ENCODE measurements at regions not wholly inside any gene's neighbourhood (a gene's known extent, or its start where the extent isn't known, plus 50 kb on each side); places are given as distances from the start of the nearest gene placed in this dataset.

DNA sequence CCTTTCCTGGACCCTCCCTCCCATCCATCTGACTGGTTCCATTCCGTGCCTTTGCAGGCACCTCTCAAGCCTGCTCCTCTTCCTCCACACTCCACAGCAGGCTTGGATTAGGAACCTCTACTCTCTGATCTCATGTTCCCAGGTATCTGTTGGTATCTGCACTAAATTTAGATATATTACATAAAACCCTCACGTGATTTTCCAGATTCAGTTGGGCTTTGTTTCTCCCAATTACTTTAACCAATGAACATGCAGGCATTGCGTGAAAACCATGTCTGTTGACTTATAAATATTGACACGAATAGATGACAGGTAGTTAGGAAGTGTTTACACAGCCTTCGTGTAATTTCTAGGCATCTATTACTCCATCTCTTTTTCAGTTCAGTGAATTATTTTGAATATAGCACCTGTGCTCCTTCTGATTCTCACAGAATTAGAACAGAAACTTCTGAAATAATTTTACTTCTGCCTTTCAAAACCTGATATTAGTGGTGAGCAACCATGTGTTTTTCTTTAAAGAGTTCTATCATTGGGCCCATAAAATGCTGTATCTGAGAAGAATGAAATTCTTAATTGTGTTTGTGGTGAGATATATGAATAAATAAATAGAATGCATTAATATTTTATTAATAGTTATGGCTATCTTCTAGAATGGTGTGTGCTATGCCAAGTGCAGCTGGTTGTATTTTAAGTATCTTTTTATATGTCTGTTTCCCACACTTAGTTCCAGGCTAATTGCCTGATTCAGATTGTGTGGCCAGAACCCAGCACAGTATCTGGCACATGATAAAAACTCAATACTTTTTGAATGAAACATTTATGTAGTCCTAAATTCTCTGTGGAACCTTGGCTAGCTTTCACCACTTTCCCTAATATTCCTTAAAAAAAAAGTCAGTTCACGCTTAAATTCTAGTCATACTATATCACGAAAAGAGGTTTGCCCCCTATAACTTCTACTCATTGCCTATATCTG is 304.8 kb downstream of the QDPR start:
- no peak for TF ChIP-seq EZH2 (IDR thresholded peaks at IDR 0.05; ENCODE audit: low read length)
- TF ChIP-seq, protein P1, sequence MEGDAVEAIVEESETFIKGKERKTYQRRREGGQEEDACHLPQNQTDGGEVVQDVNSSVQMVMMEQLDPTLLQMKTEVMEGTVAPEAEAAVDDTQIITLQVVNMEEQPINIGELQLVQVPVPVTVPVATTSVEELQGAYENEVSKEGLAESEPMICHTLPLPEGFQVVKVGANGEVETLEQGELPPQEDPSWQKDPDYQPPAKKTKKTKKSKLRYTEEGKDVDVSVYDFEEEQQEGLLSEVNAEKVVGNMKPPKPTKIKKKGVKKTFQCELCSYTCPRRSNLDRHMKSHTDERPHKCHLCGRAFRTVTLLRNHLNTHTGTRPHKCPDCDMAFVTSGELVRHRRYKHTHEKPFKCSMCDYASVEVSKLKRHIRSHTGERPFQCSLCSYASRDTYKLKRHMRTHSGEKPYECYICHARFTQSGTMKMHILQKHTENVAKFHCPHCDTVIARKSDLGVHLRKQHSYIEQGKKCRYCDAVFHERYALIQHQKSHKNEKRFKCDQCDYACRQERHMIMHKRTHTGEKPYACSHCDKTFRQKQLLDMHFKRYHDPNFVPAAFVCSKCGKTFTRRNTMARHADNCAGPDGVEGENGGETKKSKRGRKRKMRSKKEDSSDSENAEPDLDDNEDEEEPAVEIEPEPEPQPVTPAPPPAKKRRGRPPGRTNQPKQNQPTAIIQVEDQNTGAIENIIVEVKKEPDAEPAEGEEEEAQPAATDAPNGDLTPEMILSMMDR (optimal IDR thresholded peaks at IDR 0.05 in 1 of 3, IDR thresholded peaks at IDR 0.05 in 1 of 3, conservative IDR thresholded peaks at IDR 0.05 in 1 of 3; ENCODE audit: extremely low read depth in 1 of 3, insufficient read depth in 2 of 3, low read length in 3 of 3) = no peak

Measured in keratinocyte (primary cell).